Mucosa of stomach (tissue), 1 donor: ENCODE measurements at regions not wholly inside any gene's neighbourhood (a gene's known extent, or its start where the extent isn't known, plus 50 kb on each side); places are given as distances from the start of the nearest gene placed in this dataset.

Experiments
- H3K27me3 ChIP-seq: one replicate; pipeline ENCODE4 v1.7.0; 2013; ENCODE audit warnings: mild to moderate bottlenecking, low read length; ENCODE audit not compliant: control insufficient read depth, insufficient read depth
- H3K36me3 ChIP-seq: one replicate; pipeline ENCODE4 v1.7.0; 2013; ENCODE audit warnings: low read length; ENCODE audit not compliant: control insufficient read depth, insufficient read depth
- H3K4me1 ChIP-seq: one replicate; pipeline ENCODE4 v1.7.0; 2013; ENCODE audit warnings: mild to moderate bottlenecking, low read length; ENCODE audit not compliant: control insufficient read depth, insufficient read depth
- H3K4me3 ChIP-seq: one replicate; pipeline ENCODE4 v1.7.0; 2013; ENCODE audit warnings: low read length
- H3K9ac ChIP-seq: one replicate; pipeline ENCODE4 v1.7.0; 2013; ENCODE audit warnings: mild to moderate bottlenecking, low read length, moderate library complexity
- H3K9me3 ChIP-seq: one replicate; pipeline ENCODE4 v1.7.0; 2013; ENCODE audit warnings: mild to moderate bottlenecking, low read length, moderate library complexity; ENCODE audit not compliant: control insufficient read depth
- donor health status: Pancreatic carcinoma.

DNA sequence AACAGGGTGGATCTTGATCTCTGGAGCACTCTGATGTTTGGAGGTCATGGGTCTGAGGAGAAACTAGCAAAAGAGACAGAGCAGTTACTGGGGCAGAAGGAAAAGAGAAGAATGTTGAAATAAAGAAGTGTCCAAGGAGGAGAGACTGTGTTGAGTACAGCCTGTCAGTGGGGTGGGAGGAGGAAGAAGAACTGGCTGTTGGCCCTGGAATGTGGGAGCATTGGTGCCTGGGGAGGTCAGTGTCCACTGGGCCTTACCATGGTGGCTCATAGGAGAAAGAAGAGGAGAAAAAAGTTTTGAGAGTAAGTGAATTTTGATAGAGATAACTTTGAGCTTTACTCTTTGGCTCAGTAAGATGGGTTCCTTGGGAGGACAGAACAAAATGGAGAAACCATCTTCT is 499.0 kb downstream of the TXNL1 start:
- H3K4me1 ChIP-seq, result no peaks in the 10 kb centered on the region
- H3K27me3 ChIP-seq, result no peaks in the 10 kb centered on the region
- H3K4me3 ChIP-seq, result no peak overlapping the region
- no peaks in the 10 kb centered on the region for H3K9me3 ChIP-seq
- H3K36me3 ChIP-seq, result no peaks in the 10 kb centered on the region
- peak overlapping the region; percentile 24 for H3K9ac ChIP-seq

DNA sequence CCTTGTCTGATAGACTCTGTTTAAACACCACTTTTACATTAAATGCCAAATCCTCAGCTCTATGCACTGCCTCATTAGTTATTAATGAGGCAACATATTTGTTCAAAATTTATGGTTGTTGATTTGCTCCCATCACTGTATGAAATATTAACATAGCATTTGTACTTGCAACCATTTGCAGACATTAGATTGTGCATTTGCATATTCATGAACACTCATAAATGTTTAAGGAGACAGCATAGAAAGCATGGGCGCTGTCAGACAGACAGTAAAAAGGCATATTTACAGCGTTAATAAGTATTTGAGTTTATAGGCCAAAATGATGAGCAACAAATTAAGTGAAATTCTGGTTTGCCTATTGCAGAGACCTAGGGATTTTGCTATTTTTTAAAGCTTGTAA is 502.3 kb downstream of the TXNL1 start:
- Histone ChIP-seq H3K27me3 (no peaks in the 10 kb centered on the region), H3K4me1 (no peaks in the 10 kb centered on the region), H3K9ac (no peak overlapping the region), H3K36me3 (no peaks in the 10 kb centered on the region), H3K9me3 (no peaks in the 10 kb centered on the region), H3K4me3 (no peak overlapping the region)

DNA sequence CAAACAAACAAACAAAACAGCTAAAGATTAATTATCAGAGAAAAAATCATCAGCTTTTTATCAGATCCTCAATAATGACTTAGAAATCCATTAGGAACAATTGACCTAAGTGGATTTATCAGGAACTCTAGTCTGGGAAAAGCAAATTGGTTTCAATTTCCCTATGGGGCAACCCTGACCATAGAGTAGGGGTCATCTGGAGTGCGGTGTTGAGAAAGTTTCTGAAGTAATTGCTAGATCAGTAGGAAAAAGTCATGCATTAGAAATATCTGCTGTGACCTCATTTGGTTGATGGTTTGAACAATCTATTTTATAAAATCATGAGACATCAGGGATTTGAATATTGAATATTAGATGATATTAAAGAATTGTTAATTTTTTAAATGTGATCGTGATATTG is 507.9 kb downstream of the TXNL1 start:
- Histone ChIP-seq H3K9me3 (no peaks in the 10 kb centered on the region), H3K4me1 (no peaks in the 10 kb centered on the region), H3K36me3 (no peaks in the 10 kb centered on the region), H3K9ac (no peak overlapping the region), H3K27me3 (no peaks in the 10 kb centered on the region), H3K4me3 (no peak overlapping the region)

DNA sequence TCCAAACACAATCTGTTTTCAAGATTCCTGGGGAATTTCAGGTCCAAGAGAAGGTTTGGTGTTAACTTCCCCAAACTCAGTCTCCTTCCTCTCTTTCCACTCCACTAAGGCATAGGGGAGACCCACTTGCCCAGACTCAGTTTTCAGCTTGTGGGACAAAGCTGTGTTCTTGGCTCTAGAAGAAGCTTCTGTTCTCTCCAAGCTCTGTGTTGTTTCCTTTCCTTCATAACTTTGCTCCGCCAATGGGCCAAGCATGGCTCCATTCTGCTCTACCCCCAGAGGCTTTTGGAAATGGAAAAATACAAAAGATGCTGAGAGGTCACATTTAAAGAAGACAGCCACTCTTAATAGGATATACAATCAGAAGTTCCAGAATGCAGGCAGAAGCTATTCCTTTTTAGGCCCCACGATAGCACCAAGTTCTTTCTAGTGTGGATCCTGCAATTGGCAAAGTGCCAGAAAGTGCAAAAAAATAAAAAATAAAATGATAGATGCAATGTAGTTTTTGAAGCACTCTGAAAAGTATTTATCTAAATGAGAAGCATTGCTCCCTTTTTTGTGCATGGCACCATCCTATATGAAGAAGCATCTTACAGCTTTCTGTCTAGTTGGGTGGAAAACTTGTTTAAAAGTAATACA is 510.1 kb downstream of the TXNL1 start:
- no peaks in the 10 kb centered on the region for H3K4me1 ChIP-seq
- H3K9ac ChIP-seq, result no peak overlapping the region
- H3K9me3 ChIP-seq, result no peaks in the 10 kb centered on the region
- H3K27me3 ChIP-seq, result no peaks in the 10 kb centered on the region
- H3K4me3 ChIP-seq, result no peak overlapping the region
- H3K36me3 ChIP-seq, result no peaks in the 10 kb centered on the region

DNA sequence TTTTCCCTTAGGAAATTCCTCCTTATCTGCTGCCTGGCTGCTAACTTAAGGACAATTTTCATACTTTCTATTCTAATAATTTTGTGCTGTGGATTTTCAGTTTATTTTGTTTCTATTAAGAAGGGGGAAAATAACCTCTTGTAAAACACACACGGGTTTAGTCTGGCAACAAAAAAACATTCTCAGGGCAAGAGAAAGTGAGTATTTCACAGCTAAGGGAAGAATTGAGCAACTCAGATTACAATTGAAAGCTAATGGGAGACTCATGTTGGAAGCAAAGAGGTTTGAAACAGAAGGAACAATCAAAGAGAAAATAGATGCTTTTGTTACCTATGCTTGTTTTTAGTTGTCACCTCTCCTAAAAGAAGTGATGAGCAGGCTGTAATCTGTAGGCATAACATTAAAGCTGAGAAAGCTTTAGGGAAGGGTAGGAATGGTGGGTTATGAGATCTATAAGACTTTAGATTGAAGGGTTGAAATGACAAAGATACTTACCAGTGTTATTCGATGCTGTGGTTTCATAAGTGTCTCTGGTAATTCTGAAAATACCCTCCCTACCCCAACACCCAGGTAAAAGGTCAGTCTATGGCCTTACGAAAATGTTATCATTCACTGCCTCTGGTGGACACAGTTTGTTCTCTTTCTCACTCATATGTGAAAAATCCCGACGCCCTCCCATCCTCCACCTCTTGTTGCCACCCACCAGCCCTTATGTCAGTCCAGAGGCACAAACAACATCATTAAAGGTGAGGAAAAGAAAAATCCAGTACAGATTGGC is 510.9 kb downstream of the TXNL1 start:
- no peak overlapping the region for H3K9ac ChIP-seq
- no peaks in the 10 kb centered on the region for H3K36me3 ChIP-seq
- H3K4me3 ChIP-seq, result no peak overlapping the region
- no peaks in the 10 kb centered on the region for H3K4me1 ChIP-seq
- no peaks in the 10 kb centered on the region for H3K27me3 ChIP-seq
- H3K9me3 ChIP-seq, result no peaks in the 10 kb centered on the region

DNA sequence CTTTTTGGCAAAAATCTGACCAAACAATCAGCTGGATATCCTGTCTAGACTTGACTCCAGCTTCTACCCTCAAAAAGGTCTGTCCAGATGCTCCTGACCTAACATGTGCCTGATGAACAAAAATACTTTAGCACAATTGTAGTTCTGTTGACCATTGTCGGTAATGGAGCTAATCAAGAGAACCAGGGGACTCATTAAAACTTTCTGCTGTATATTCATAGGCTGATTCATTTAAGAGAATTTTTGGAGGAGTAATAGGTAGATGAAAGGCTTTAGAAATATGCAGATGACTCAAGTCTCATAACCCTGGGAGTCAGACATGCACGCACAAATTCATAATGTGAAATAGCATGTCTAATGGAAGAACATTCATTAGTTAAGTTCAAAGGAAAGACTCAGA is 514.2 kb downstream of the TXNL1 start:
- Histone ChIP-seq H3K4me3 (no peak overlapping the region), H3K27me3 (no peaks in the 10 kb centered on the region), H3K36me3 (no peaks in the 10 kb centered on the region), H3K9ac (no peak overlapping the region), H3K4me1 (no peaks in the 10 kb centered on the region), H3K9me3 (no peaks in the 10 kb centered on the region)

DNA sequence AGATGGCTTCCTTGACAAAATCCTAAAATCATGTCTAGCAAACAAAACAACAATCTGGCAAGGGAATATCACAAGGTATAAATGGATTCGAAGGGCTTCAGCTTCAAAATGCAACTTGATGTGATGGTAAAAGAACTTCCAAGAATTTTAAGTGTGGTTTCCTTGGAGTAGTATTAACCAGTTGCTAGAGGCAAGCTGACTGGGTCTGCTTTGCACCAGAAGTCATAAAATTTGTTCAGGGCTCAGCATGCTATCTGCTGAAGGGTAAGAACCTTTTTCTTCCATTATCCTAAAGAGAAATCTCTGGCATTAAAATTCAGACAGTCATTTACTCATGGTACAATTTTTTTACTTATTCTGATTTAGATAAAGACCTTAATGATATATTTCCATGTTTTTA is 516.7 kb downstream of the TXNL1 start:
- Histone ChIP-seq H3K27me3 (no peaks in the 10 kb centered on the region), H3K4me3 (no peak overlapping the region), H3K9me3 (no peaks in the 10 kb centered on the region), H3K36me3 (no peaks in the 10 kb centered on the region), H3K9ac (no peak overlapping the region), H3K4me1 (peaks cover 3% of the 10 kb centered on the region)

DNA sequence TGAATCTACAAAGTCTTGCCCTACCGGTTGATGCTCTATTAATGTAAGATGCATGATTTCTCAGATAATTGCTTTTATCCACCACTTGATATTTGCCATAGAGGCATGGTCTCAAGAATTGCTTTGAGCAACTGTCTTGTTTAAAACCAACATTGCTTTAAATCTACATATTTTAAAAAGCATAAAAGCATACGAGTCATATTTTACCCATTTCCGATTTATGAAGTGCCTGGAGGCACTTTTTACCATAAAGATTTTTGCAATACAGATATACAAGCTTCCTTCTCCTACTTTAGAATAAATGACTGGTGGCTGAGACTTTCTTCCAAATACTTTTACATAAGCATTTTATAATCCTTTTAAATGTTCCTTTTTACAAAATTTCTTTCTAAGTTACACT is 517.6 kb downstream of the TXNL1 start:
- Histone ChIP-seq H3K27me3 (no peaks in the 10 kb centered on the region), H3K4me3 (no peak overlapping the region), H3K9me3 (no peaks in the 10 kb centered on the region), H3K9ac (no peak overlapping the region), H3K36me3 (no peaks in the 10 kb centered on the region), H3K4me1 (peaks cover 7% of the 10 kb centered on the region)

DNA sequence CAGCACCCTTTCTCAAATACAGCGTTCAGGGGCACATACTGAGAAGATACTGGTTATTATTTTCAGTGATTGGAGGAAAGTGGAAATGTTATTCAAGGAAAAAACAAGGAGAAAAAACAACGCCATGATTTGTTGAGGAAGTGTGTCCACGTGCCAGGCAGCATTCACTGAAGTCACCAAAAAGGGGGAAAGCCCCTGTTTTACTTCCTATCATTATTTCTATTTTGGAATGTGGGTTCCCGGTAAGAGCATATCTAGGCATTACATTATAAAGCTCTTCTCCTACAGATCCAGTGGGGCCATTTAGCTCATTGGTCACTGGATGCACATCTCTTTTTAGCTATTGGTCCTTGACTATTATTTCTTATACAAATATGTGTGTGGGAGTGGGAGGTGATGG is 518.7 kb downstream of the TXNL1 start:
- Histone ChIP-seq H3K9ac (no peak overlapping the region), H3K9me3 (no peaks in the 10 kb centered on the region), H3K4me3 (no peak overlapping the region), H3K36me3 (no peaks in the 10 kb centered on the region), H3K27me3 (no peaks in the 10 kb centered on the region), H3K4me1 (peaks cover 7% of the 10 kb centered on the region)

DNA sequence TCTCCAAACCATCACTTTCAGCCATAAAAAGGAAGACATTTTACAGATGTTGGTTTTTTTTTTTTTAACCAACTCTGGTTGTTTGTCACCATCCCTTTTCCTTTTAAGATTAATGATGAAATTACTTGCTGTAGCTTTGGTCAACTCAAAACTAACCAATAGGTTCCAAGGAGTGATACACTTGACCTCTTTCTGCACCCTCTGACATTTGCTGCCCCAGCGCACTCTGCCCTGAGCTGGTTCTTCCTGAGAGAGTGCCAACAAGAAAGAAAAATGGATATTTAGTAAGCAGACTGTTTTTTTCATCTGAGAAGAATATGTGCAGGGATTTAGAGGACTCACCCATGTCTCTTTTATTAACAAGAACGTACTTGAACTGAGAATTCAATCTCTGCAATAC is 520.0 kb downstream of the TXNL1 start:
- H3K27me3 ChIP-seq, result no peaks in the 10 kb centered on the region
- H3K4me1 ChIP-seq, result peaks cover 7% of the 10 kb centered on the region
- no peaks in the 10 kb centered on the region for H3K9me3 ChIP-seq
- no peak overlapping the region for H3K4me3 ChIP-seq
- H3K9ac ChIP-seq, result no peak overlapping the region
- H3K36me3 ChIP-seq, result no peaks in the 10 kb centered on the region

DNA sequence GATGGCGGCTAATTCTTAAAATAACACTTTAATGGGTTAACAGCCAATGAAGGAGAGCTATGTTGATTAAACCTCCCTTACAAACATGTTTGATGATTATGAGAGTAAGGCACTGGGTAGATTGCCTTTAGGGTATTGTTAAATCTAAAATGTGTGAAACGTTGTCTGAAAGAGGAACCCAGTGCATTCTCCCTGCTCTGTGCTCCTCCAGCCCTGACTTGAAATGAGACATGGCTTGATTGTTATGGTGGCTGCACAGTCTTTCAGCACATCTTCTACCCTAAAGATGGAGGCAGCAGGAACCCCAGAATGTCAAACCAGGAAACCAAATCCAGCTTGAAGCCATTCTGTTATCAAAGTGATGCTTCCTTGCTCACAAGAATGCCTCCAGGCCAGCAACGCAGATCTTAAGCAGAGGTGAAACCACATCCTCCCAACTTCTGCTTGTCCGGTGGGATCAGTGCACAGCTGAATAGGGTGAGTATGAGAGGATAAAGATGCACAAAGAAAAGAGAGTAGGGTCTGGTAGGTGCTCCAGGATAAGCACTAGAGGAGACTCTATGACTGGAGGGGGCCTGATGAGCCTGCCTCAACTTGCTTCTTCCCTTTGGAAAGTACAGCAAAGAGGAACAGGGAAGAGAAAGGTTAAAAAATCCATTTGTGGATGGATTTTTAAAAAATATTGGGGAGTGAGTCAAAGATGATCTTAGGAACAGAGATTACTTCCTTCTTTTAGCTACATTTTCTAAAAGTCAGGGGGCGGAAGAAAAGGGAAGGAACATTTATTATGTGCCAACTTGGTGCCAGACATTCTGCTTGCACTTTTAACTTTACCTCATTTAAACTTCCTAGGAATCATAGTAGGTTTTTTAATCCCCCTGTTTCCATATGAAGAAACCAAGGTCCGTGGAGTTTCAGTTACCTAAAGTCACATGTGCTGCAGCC is 523.0 kb downstream of the TXNL1 start:
- Histone ChIP-seq H3K9me3 (no peaks in the 10 kb centered on the region), H3K36me3 (no peaks in the 10 kb centered on the region), H3K27me3 (no peaks in the 10 kb centered on the region), H3K4me1 (peaks cover 7% of the 10 kb centered on the region), H3K9ac (no peak overlapping the region), H3K4me3 (no peak overlapping the region)

DNA sequence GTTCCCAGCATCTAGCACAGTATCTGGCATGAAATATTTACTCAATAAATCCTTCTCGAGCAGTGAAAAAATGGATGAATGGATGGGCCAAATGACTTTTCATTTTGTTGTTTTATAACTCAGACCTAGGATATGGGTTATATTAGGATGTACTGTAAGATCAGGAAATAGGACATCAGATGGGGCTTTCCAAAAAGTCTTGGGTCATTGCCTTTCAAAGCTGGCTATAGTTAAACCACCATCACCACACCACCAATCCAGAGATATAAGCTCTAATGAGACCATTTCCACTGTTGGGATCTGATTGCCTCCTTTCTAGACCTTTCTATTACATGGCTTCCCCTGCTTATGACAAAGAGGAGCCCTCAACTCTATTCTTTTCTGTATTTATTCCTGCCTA is 525.0 kb upstream of the TCF4 start:
- Histone ChIP-seq H3K9ac (no peak overlapping the region), H3K36me3 (no peaks in the 10 kb centered on the region), H3K4me1 (peaks cover 7% of the 10 kb centered on the region), H3K27me3 (no peaks in the 10 kb centered on the region), H3K4me3 (no peak overlapping the region), H3K9me3 (no peaks in the 10 kb centered on the region)
